ENCODE measurements at regions not wholly inside any gene's neighbourhood (a gene's known extent, or its start where the extent isn't known, plus 50 kb on each side); places are given as distances from the start of the nearest gene placed in this dataset.
A peak's percentile ranks its signal among the peaks of the same experiment; 100 is the strongest.

- Histone ChIP-seq H3K9me3 (ENCODE audit: control insufficient read depth, low read depth, low read length) (no peaks in the 10 kb centered on the region), H2BK120ac (ENCODE audit: low read depth, low read length, poor library complexity, severe bottlenecking) (peak overlapping the region; percentile 19), H4K91ac (ENCODE audit: insufficient read length, low read depth, low read length) (no peak overlapping the region), H4K20me1 (ENCODE audit: control insufficient read depth, insufficient read depth, insufficient read length) (no peaks in the 10 kb centered on the region), H4K5ac (ENCODE audit: insufficient read length, low read depth, low read length) (peak overlapping the region; percentile 28), H3K4me1 (ENCODE audit: insufficient read depth, low read length) (peaks cover 7% of the 10 kb centered on the region; the same call in 1 of the 2 replicates), H2AK5ac (ENCODE audit: insufficient read length, low read length) (no peak overlapping the region), H2BK15ac (ENCODE audit: low read depth, low read length) (no peak overlapping the region), H2BK5ac (ENCODE audit: insufficient read length, low read length) (peak overlapping the region; percentile 55), H3K4me2 (ENCODE audit: insufficient read depth, insufficient read length, low read length) (no peak overlapping the region), H3K27ac (ENCODE audit: insufficient read length, low read depth, low read length) (peak overlapping the region; percentile 43), H3K27me3 (ENCODE audit: insufficient read depth, low read length) (no peaks in the 10 kb centered on the region), H4K8ac (replicated peaks; ENCODE audit: insufficient read length, low read depth, low read length) (peak overlapping the region; percentile 64), H3K79me2 (ENCODE audit: insufficient read depth, low read length) (no peaks in the 10 kb centered on the region), H3T11ph (ENCODE audit: low read length) (no peak overlapping the region), H3K79me1 (ENCODE audit: insufficient read depth, low read depth, low read length, poor library complexity, severe bottlenecking) (no peaks in the 10 kb centered on the region), H2AFZ (ENCODE audit: low read length) (peak overlapping the region; percentile 92), H3K23me2 (ENCODE audit: insufficient read length, low read depth, low read length, poor library complexity, severe bottlenecking) (no peaks in the 10 kb centered on the region), H3K18ac (ENCODE audit: insufficient read length, low read depth, low read length) (peak overlapping the region; percentile 75), H3K14ac (ENCODE audit: insufficient read depth, low read length) (peak overlapping the region; percentile 76), H3K23ac (ENCODE audit: insufficient read length, low read depth, low read length) (no peak overlapping the region), H3K9ac (ENCODE audit: extremely low read depth, insufficient read length, low read length) (no peak overlapping the region), H2BK20ac (ENCODE audit: low read depth, low read length, poor library complexity, severe bottlenecking) (peak overlapping the region; percentile 29), H2BK12ac (ENCODE audit: insufficient read length, low read depth, low read length) (no peak overlapping the region), H3K4ac (ENCODE audit: low read depth, low read length) (no peak overlapping the region), H3K56ac (ENCODE audit: insufficient read length, low read depth, low read length) (no peak overlapping the region)
- H3K9me3 Mint-ChIP-seq: peaks cover 17 to 28% of the 10 kb centered on the region in 2 experiments
- H3K27ac Mint-ChIP-seq: peak overlapping the region; percentile 11 to 94 (median 64); a peak in 5 of 7 replicates
- no CpG with 5 or more reads among the region's 10 CpGs for WGBS (ENCODE audit: extremely low coverage, insufficient read length, low lambda C conversion rate)
- H3K4me3 Mint-ChIP-seq: no peak overlapping the region
- TF ChIP-seq CTCF (conservative IDR thresholded peaks at IDR 0.05): no peak
- peaks cover 7 to 16% (median 14%) of the 10 kb centered on the region in 3 experiments for H3K36me3 Mint-ChIP-seq (ENCODE audit: insufficient read depth in 1 of 3, low read depth in 3 of 3)
- H3K27me3 Mint-ChIP-seq (ENCODE audit: low read depth): no peaks in the 10 kb centered on the region
- DNase-seq: no peak
- H3K4me1 Mint-ChIP-seq: peaks cover 29 to 35% of the 10 kb centered on the region in 2 experiments
Observed at GRCh38 chr1:171421413-171422020, 63.8 kb upstream of the PRRC2C start.
